Stimulated activated CD4-positive, alpha-beta T cell treated with anti-CD3 and anti-CD28 coated beads, Interleukin-15, amount 100 ng/mL, for 24 hours (primary cell): ENCODE measurements at regions not wholly inside any gene's neighbourhood (a gene's known extent, or its start where the extent isn't known, plus 50 kb on each side); places are given as distances from the start of the nearest gene placed in this dataset.

ENCODE experiments used
- DNase-seq: peaks from one replicate; pipeline ENCODE4 v3.0.0-alpha.2; 2020

DNA sequence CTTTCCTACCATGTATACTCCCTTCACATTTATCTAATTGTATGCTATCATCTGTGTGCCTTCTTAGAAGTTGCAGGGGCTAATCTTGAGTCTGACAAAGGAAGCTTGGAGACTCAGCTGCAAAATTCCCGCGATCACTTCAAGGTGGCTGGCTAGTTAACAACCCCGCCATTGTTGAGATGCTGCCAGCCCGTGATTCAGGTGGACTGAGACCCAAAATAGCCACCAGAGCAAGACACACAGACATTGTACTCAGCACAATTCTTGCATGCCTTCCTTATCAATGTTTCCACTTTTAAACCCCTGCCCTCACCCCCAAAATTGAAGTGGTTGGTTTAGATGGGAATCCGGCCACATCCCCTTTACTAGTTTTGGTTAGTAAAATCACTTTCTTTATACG is 225.8 kb upstream of the ZNF717 start:
- DNase-seq, result no peak

DNA sequence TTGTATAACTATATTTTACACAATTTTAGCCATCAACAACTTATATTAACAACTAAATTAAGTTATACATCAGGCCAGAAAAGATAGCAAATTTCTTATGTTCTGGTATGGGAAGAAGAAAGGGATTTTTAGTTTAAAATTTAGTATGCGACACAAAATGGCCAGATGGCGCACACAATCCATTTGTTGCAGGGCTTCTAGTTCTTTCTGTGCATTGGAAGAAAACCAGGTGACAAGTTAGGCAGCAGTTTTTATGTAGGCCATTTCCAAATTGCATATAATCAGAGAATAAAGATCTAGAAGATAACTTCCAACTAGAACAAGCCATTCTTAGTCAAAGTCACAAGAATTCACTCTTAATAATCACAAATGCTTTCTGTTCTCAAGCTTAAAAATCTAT is 230.1 kb upstream of the ZNF717 start:
- no peak for DNase-seq

DNA sequence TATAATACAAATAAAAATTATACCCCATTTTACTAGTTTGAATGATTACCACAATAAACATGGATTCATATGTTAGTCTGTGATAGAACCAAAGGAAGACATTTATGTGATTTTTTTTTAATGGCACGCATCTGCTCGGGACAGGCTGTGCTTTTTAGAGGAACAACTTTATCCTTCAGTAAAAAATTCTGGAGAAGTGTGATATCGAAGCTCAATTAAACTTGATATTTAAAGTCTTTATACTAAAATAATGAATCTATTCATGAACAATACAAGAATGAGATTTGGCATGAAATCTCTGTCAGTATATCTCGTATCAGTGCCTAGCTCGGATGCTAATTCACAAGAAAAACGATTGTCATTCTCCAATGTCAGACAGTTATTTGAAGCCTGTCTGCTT is 230.8 kb upstream of the ZNF717 start:
- no peak for DNase-seq

DNA sequence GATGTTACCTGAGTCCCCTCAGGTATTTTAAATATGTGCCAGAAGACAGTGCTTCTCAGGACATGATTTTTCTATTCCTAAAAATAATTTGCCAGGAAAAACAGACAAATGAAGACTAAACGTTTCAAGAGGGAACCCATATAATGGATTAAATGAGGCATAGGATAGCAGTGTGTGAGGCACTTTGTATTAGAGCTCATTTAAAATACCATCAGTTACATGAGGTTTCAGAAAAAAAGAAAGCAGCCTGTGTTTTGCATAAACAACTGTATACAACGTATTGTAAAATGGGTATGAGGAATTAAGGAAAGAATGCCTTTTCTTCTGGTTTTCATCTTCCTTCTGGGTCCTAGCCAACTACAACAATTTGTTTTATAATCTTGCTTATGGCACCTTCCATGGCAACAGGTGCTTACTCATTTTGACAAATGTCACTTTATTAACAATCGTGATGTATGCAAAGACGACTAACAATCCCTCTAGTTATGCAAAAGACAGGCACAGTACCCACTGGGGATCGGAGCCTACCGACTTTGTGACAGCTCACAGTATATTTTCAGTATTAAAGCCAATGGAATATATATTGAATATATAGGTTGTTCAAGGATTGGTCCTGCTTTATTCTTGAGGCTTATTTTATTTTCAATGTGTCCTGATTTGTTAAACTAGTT is 231.6 kb upstream of the ZNF717 start:
- no peak for DNase-seq

DNA sequence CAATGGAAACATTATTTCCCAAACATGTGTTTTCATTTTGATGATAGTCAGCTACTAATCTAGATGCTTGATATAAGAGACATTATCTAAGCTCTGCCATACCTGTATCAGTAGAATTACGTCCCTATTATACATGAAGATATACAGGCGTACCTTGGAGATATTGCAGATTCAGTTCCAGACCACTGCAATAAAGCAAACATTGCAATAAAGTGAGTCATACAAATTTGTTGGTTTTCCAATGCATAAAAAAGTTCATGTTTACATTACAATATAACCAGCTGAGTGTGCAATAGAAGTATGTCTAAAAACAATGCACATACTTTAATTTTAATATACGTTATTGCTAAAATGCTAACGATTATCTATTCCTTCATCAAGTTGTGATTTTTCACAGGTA is 236.0 kb upstream of the ZNF717 start:
- DNase-seq, result no peak

DNA sequence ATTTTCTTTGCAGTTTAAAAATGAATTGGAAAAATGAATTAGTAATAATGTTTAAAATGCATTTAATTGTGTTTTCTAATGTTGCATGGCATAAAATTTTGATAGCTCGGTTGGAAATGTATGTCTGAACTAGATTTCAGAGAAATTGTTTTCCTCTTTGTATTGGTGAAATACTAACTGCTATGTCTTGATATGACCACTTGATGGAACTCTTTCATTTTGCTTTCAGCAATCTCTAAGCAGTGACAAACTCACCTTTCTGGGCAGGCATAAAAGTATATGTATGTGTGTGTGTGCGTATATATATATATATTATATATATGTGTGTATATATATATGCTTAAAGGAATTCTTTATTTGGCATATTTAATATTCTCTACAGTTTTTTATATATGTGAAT is 239.3 kb upstream of the ZNF717 start:
- no peak for DNase-seq

DNA sequence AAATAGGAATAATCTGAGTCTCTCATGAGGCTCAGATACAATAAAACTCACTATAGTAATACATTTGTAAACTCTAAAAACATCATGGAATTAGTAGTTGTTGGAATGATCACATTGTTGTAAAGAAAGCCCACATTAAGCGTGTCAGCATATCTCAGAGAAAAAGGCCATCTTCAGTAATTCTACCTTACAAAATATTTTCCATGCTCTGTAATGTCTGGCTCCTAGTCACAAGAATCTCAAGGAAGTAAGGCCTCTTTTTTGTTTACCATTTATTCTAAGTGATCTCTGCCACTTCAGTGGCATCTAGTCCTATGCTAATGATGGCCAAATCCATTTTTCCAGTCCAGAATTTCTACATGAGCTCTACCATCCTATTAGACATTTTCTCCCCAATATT is 240.2 kb upstream of the ZNF717 start:
- no peak for DNase-seq

DNA sequence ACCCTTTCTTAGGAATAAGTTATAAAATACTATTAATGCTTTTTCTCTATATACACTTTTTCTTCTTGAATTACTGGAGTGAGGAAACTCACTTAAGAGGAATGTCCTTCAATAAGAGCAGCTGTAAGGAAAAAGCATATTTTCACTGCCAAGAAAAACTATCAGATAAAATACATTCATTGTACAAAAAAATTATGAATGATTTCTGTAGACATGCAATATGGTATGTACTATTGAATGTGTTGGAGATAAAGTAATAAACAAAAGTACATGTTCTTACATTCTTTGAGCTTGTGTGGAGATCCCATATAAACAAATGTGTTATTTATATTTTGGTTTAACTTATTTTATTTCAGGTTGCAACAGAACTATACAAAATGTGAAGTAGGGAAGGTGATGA is 241.0 kb upstream of the ZNF717 start:
- no peak for DNase-seq

DNA sequence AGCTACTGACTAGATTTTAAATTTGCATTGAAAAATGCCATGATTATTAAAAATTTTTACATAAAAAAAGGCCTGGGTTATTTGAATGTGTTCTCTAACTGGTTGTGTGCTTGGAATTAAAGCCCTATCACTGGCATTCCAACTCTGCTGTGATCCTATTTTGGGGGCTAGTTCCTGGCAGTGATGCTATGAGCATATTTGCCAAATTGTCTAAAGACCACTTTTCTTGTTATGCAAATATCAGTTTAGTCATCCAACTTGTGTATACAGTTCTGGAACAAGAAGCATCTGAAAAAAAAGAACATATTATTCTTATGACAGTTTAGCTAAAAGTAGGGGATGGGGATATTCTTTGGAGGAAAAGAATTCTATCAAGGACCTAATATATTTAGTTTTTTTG is 243.4 kb upstream of the ZNF717 start:
- no peak for DNase-seq

DNA sequence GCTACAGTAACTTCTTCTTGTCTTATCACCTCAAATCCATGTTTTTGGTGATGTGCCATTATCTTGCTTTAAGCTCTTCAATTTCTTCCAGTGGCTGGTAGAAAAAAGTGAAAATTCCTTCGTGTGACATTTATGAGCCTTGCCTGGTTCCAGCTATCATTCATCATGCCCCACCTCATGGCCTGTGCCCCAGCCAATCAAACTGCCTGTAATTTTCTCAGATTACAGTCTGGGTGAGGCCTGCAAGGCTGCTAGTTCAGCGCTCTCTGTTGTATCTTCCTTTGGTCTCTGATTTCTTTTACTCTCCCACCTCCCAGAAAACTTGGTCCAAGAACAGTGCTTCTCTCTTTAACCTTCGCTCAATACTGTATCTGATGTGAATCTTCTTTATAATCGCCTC is 249.3 kb upstream of the ZNF717 start:
- DNase-seq, result no peak

DNA sequence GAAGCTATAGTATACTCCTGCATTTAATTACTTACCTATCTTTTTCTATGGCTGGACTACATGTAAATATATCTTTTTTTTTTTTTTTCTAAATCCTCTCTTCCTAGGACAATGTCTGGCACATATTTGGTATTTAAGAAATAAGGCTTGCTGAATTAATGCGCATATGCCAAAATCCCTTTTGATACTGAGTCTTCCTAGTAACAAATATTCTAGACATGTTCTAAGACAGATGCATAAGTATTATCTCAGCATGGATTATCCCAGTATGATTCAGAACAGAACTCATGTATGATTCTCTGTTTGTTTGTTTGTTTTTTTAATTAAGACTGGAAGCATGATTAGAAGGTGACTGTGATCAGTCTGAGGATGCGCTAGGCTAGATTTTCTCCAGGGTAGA is 249.8 kb upstream of the ZNF717 start:
- no peak for DNase-seq

DNA sequence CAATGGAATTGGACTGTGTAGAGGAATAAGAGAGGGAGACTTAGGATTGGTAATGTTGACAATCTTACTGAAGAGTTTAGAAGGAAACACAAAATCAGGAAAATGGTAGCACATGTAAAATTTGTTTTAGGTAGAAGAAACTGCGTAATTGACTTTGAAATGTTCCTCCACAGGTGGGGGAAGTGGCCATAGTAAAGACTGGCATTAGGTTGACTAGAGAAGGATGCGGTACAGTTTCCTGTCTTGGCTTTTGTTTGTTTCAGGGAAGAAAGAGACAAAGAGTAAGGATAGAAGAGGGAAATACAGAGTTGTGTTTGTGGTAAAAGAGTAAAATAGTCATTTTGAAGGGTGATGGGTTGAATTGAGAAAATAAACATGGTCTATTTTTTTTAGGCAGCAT is 253.6 kb upstream of the ZNF717 start:
- DNase-seq, result no peak

DNA sequence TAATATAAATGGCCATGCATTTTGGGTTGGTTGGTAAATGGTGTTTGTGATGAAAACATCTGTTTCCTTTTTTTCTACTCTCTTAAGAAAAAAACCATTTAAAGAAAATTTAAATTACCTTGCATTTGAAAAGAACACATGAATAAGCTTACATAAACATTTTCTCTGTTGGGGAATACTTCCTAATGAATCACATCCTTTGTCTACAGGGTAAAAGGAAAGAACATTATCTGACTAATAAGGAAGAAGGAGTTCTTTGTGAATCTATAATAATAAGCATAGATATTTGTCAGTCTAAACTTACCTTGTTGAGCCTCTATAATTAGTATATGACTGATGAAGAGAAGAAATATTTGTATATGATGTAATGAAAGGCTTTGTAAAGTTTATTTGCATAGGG is 254.1 kb upstream of the ZNF717 start:
- no peak for DNase-seq

DNA sequence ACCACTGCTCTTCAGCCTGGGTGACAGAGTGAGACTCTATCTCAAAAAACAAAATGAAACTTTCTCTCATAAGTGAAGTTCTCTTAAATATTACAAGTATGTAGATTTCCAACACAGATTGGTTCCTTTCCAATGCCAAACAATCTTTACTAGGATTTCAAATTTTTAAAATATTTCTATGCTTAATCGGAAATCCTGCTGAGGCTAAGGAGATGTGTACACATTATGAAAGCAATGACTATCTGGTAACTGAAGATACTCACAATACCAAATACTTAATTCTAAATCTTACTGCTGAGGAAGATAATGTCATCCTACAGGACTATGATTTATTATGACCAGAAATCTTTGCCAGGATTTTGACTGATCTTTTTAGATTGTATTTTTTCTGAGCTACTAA is 255.6 kb upstream of the ZNF717 start:
- DNase-seq, result no peak

DNA sequence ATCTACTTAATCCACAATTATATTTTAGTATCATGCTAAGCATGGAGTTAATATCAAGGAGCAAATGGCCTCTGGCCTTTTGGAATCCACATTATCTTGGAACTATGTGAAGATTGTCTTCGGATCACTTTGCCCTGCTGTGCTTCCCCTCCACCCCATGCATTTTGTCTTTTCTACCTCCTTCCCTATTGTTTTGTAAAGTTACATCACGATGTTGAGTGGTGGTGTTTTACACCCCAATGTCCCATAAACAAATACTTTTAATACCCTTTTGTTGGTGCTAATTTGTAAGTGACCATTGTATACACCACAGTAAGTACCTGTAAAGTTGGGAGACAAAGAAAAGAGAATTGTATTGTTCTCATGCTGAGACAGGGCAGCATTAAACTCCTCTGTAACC is 258.4 kb upstream of the ZNF717 start:
- no peak for DNase-seq

DNA sequence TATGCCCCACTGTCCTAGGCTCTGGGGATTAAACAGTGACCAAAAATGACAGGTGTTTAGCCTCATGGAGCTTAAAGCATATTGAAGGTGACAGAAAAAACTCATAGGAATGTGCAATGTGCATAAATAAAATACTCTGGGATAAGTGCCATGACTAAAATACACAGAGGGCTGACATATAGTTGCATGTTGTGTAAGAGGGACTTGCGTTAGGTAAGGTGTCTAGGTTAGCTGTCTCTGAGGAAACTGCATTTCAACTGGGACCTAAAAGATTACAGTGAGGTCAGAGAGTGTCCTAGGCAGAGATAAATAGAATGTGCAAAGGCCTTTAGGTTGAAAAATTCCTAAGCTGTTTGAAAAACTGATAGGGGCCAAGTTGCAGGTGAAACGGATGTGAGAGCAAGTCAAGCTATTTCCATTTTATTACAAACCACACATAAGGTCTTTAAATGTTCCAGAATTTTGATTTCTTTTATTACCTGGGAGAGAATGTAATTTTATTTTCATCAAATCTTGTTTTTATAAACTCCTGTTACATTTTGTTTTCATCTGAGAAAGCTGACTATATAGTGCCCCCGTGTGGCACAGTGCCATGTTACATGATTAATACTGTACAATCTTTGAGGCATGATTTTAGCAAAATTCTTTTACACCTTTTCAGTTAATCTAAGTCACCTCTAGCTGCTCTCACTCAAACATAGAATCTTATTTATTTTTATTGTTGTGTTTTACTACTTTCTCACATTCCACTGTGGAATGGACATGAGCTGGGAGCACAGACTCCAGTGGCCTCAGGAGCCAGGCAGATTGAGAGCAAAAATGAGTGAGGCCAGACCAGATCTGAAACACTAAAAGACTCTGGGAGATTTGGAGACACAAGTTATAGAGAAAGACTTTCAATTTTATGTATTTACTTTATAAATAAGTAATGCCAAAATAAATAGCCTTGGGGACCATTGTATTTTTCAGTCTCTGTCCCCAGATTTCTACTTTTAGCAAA is 259.6 kb upstream of the ZNF717 start:
- peak; percentile 30 for DNase-seq

DNA sequence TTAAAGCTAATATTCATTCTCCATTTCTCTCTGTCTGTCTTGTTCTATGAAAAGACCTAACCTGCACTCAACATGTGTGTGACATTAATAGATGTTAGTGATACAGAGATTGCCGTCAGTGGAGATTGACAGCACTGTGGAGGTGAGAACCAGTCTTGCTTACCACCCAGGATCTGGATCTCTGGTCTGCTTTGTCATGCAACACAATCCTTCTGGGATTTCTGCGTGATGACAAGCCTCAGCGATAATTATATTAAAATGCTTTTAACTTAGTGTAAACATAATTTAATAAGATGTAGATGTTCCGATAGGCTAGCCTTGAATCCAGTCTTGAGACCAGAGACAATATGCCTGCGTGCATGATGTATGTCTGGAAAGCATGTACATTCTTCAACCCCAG is 262.0 kb upstream of the ZNF717 start:
- DNase-seq, result no peak

DNA sequence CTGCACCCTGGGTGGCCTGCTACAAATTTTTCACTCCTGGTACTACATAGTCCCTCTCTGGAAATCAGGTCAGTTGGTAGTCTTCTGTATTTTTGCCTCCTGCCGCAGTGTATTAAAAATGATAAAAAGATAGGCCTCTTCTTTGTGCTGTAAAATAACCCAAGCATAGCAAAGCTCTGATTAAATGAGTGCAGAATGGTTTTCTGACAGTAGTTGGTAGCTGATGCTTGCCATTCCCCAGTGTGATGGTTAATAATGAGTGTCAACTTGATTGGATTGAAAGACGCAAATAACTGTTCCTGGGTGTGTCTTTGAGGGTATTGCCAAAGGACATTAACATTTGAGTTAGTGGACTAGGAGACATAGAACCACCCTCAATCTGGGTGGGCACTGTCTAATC is 264.4 kb upstream of the ZNF717 start:
- DNase-seq, result no peak

DNA sequence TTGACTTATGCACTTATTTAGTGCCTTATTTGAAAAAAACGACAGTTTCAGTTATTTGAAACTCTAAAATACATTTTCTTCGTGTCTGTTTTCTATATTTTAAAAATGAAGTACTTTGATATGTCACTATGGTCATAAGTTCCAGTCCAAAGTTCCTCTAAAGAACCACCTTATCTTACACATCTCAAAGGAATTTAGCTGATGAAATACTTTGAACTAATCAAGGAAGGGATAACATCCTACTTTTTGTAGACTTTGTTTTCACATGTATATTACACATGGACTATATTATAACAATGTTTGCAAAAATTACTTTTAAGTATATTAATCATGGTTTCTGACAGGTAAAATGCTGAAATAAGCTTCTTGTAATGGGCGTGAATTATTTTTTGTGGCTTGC is 265.8 kb upstream of the ZNF717 start:
- DNase-seq, result no peak

DNA sequence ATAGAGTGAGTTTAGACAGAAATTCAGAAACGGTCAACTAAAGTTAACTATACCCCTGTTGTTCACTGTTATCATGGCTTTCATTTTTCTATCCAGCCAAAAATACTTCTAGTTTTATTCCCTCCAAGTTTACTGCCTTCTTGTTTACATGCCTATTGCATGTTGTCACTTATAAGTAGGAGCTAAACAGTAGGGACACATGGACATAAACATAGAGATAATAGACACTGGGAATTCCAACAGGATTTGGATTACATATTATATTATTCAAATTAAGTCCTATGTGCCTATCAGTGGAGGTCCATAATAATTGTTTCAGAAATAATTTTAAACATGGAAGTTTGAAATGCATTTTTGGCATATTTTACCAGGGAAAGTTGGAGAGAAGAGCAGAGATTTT is 269.1 kb upstream of the ZNF717 start:
- no peak for DNase-seq

DNA sequence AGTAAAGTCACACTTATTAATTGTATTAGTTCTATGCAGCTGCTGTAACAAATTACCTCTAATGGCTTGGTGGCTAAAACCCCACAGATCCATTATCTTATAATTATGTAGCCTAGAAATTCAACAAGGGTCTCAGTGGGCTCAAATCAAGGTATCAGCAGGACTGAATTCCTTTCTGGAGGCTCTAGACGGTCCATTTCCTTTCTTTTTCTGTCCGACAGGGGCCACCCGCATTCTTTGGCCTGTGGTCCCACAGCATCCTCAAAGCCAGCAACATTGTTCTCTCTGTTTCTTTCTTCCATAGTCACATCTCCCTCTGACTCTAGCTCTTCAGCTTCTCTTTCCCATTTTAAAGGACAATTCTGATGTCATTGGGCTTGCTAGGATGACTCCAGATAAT is 276.3 kb upstream of the ZNF717 start:
- DNase-seq, result no peak

DNA sequence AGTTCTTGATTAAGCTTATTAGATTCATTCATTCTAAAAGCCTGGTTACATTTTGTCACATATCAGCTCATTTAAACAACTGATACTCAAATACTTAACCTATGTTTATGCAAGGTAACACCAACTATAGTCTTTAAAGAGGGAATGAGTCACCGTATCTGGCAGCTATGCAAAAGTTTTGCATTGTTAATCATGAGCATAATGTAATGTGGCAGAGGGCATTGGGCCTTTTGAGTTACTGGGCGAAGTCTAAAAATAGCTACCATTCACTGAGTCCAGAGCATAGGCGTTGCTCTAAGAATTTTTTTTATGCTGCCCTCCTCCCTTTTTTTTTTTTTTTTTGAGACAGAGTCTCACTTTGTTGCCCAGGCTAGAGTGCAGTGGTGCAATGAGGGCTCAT is 277.7 kb upstream of the ZNF717 start:
- no peak for DNase-seq

DNA sequence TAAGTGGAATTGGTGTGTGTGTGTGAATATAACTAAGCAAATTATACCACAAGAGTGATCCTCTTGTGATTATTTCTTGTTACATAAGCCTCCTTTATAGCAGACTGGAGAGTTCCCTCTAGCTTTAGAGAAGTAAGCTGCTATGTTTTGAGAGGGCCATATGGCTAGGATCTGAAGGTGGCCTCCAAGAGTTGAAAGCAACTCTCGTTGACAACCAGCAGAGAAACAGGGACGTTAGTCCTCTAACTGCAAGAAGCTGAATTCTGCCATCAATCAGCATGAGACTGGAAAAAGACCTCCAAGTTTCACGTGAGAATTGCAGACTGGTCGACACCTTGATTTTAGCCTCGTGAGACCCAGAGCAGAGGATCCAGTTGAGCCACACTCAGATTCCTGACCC is 278.5 kb upstream of the ZNF717 start:
- DNase-seq, result no peak

DNA sequence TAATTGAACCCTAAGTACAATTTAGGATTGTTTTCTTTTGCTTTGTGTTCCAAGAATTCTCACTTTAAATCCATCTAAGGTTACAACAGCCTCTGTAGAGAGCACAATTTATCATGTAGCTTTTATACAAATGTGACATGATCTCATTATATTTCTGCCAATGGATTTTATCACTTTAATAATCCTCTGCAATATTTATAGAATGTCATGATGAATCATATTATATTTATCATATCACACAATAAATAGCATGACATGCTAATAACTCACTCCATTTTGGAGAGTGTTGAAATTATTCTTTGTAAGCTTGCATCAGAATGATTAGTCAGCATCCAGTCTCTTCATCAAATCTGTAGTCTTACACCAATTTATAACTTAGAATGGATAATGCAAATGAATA is 280.6 kb upstream of the ZNF717 start:
- no peak for DNase-seq

DNA sequence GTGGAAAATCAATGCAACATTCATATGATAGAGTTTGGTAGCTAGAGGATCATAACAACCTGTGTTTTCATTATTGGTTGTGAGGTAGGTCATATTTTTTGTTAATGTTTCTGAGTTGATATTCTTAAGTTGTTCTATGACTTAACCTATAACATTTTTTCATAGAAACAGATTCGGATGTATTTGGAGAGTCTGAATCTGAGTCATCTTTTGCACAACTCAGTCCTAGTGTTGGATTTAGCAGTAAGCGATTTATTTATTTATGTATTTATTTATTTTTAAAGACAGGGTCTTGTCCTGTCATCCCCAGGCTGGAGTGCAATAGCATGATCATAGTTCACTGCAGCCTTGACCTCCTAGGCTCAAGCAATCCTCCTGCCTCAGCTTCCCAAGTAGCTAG is 292.8 kb upstream of the ZNF717 start:
- no peak for DNase-seq
